NB4 (cell line): ENCODE measurements at regions not wholly inside any gene's neighbourhood (a gene's known extent, or its start where the extent isn't known, plus 50 kb on each side); places are given as distances from the start of the nearest gene placed in this dataset.

ENCODE experiments used
- POLR2A ChIP-seq: IDR thresholded peaks from 2 replicates; pipeline ENCODE4 v1.6.1; 2011; ENCODE audit warnings: mild to moderate bottlenecking; ENCODE audit not compliant: insufficient read length; ENCODE audit errors: extremely low read depth
- TF ChIP-seq, protein P1 (sequence below): IDR thresholded peaks from one replicate; pipeline ENCODE4 v1.5.1; 2012; ENCODE audit warnings: low read depth, low read length

DNA sequence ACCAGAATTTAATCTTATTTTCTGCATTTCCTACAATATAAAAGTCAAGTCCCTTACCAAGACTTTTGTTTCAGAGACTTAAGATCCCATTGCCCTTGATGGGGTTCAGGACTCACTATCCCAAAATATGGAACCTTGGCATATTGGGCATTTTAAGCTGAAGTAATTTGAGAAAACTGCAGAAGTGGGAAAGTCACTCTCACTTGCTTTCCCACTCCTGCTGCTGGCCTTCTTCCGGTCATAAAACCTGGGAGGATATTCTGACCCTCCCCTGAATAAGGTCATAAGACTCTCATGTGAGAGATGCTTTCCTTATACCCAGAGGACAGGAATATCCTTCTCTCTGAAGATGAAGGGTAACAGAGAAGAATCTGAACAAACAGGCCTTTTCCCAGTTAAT, 92.8 kb upstream of the IFNGR1 start:
- TF ChIP-seq, protein P1, sequence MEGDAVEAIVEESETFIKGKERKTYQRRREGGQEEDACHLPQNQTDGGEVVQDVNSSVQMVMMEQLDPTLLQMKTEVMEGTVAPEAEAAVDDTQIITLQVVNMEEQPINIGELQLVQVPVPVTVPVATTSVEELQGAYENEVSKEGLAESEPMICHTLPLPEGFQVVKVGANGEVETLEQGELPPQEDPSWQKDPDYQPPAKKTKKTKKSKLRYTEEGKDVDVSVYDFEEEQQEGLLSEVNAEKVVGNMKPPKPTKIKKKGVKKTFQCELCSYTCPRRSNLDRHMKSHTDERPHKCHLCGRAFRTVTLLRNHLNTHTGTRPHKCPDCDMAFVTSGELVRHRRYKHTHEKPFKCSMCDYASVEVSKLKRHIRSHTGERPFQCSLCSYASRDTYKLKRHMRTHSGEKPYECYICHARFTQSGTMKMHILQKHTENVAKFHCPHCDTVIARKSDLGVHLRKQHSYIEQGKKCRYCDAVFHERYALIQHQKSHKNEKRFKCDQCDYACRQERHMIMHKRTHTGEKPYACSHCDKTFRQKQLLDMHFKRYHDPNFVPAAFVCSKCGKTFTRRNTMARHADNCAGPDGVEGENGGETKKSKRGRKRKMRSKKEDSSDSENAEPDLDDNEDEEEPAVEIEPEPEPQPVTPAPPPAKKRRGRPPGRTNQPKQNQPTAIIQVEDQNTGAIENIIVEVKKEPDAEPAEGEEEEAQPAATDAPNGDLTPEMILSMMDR = no peak
- no peak for TF ChIP-seq POLR2A
